T-helper 2 cell treated with Interferon-gamma antibody and Interleukin-4, amounts not matched to agents 5 μg/mL and 100 μg/mL, for 36 hours (primary cell): ENCODE measurements at regions not wholly inside any gene's neighbourhood (a gene's known extent, or its start where the extent isn't known, plus 50 kb on each side); places are given as distances from the start of the nearest gene placed in this dataset.
"Not testable (repeated sequence)": the region's sequence is repeated elsewhere in the genome, so short reads cannot be mapped to it uniquely, and the experiment has no call there.

Source experiments
- DNase-seq: peaks from one replicate; pipeline ENCODE4 v3.0.0; 2021; ENCODE audit warnings: low spot score
- H3K27ac Mint-ChIP-seq: one replicate; pipeline ENCODE4 v1.8.0; 2021; ENCODE audit warnings: mild to moderate bottlenecking, mixed read lengths
- H3K27me3 Mint-ChIP-seq: one replicate; pipeline ENCODE4 v1.8.0; 2021; ENCODE audit warnings: low read depth, mixed read lengths
- H3K36me3 Mint-ChIP-seq: one replicate; pipeline ENCODE4 v1.8.0; 2021; ENCODE audit warnings: low read depth, mixed read lengths
- H3K4me1 Mint-ChIP-seq: one replicate; pipeline ENCODE4 v1.8.0; 2021; ENCODE audit warnings: low read depth, mixed read lengths
- H3K4me3 Mint-ChIP-seq: one replicate; pipeline ENCODE4 v1.8.0; 2022; ENCODE audit warnings: mild to moderate bottlenecking, moderate library complexity, mixed read lengths
- H3K9me3 Mint-ChIP-seq: one replicate; pipeline ENCODE4 v1.8.0; 2021; ENCODE audit warnings: mixed read lengths

DNA sequence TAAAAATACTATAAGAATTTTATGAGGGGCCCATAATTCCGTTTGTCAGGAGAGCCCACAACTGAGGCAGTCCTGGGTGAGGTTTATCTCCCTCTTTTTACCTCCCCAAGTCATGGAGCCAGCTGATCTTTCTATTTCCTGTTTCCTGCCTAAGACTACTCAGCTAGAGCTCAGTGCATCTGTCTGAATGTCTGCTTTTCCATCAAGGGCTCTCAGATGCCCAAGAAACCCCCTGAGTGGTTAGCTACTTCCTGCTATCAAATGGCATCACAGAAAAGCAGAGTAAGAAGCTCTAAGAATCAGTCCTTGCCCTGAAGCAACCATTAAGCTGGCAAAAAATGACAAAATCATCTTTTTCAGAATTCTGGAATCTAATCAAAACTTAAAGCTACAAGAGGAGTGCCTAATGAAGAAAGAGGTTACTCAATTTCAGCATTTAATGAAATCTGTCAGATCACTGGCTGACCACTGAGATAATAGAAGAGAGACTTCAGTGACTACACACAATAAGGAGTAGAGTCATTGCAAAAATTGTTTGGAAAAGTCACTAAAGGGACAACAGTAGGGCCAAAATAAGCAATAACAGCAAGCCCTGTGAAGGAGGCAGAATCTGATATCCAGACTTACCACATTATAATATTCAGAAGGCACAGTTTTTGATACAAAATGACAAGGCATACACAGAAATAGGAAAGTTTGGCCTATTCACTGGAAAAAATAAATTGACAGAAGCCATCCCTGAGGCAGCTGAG is 150.1 kb downstream of the CYB561 start:
- DNase-seq = no peak
- H3K4me3 Mint-ChIP-seq = no peak overlapping the region
- H3K9me3 Mint-ChIP-seq = peaks cover 19% of the 10 kb centered on the region
- peaks cover 4% of the 10 kb centered on the region for H3K4me1 Mint-ChIP-seq
- H3K36me3 Mint-ChIP-seq = peaks cover 2% of the 10 kb centered on the region
- H3K27me3 Mint-ChIP-seq = no peaks in the 10 kb centered on the region
- H3K27ac Mint-ChIP-seq = no peak overlapping the region

DNA sequence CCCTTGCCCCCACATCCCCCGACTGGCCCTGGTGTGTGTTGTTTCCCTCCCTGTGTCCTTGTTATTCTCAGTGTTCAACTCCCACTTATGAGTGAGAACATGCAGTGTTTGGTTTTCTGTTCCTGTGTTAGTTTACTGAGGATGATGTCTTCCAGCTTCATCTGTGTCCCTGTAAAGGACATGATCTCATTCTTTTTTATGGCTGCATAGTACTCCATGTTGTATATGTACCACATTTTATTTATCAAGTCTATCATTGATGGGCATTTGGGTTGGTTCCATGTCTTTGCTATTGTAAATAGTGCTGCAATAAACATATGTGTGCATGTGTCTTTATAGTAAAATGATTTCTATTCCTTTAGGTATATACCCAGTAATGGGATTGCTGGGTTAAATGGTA is 147.2 kb downstream of the CYB561 start:
- peaks cover 34% of the 10 kb centered on the region for H3K9me3 Mint-ChIP-seq
- DNase-seq, H3K4me3 Mint-ChIP-seq, H3K27ac Mint-ChIP-seq, H3K27me3 Mint-ChIP-seq, H3K4me1 Mint-ChIP-seq, H3K36me3 Mint-ChIP-seq: not testable (repeated sequence)

DNA sequence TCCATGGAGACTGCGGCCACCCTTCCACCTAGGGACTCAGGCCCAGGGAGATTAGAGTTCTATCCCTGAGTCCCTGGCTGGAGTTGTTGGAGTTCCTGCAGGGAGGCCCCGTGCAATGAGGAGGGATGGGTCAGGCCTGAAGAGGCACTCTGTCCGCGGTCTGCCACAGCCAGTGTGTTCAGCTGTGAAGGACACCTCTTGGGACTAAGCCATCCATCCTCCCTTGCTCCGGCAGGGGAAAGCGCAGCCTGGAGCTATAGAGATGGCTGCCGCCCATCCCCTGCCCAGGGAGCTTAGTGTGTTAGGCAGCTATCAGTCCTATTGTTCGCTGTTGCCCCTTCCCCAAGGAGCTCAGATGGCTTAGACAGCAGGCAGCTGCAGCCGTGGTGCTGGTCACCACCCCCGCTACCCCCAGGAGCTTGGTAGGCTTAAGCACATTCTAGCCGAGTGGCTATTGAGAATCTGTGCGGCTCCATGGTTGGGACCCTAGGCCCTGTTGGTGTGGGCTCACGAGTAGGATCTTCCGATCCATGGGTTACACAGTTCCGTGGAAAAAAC is 141.3 kb downstream of the CYB561 start:
- Mint-ChIP-seq H3K4me3 (no peak overlapping the region), H3K36me3 (no peaks in the 10 kb centered on the region), H3K27ac (no peak overlapping the region), H3K4me1 (peaks cover 5% of the 10 kb centered on the region), H3K27me3 (peaks cover 4% of the 10 kb centered on the region), H3K9me3 (peaks cover 19% of the 10 kb centered on the region)
- no peak for DNase-seq

DNA sequence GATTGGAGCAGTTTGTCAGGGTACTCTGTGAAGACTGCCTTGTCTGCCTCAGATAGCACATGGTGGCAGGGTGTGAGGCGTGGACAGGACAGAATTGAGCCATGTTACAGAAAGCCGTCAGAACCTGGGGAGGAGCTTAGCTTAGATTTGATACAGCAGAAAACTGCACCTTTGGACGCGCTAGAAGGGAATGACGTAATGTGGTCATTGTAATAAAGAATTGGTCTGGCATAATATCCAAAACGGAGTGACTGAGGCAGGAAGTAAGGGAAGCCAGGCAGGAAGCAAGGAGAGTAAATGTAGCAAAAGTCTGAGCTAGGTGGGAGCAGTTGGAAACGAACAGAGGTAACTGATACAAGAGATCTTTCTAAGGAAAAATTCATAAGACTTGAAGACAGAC is 140.2 kb downstream of the CYB561 start:
- H3K4me3 Mint-ChIP-seq = no peak overlapping the region
- H3K27ac Mint-ChIP-seq = no peak overlapping the region
- H3K4me1 Mint-ChIP-seq = peaks cover 5% of the 10 kb centered on the region
- DNase-seq = no peak
- peaks cover 23% of the 10 kb centered on the region for H3K9me3 Mint-ChIP-seq
- H3K27me3 Mint-ChIP-seq = peaks cover 4% of the 10 kb centered on the region
- H3K36me3 Mint-ChIP-seq = peaks cover 3% of the 10 kb centered on the region

DNA sequence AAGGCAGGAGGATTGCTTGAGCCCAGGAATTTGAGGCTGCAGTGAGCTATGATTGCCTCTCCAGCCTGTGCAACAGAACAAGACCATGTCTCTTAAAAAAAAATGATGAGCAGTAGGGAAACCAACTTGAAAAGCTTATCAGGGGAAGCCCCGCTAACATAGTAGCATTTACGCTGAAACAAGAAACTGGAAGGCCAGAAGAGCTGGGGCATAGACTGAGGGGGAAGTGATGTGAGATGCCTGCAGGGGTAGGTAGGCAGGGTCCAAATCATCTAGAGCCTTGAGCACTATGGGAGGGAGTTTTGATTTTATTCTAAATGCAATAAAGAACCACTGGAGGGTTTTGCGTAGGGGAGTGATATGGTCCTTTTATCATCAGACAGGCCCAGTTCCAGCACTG is 139.3 kb downstream of the CYB561 start:
- no peak overlapping the region for H3K27ac Mint-ChIP-seq
- peaks cover 25% of the 10 kb centered on the region for H3K9me3 Mint-ChIP-seq
- peaks cover 5% of the 10 kb centered on the region for H3K36me3 Mint-ChIP-seq

DNA sequence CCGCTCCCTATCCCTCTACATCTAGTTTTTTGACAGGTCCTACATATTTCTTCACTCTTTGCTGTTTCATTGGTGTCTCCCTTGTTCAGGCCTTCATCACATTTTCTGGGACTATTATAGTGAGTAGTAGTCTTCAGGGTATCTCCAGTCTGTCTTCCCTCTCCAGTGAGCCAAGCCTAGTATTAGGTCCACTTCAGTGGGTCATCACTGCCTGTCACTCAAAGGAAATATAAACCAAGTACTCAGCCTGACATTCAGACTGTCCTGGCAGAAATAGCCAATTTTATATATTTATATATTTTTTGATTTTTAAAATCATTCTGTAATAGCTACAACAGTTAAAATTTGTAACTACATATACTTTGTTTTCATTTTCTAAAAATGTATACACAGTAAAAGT is 137.8 kb downstream of the CYB561 start:
- Mint-ChIP-seq H3K4me3 (no peak overlapping the region), H3K4me1 (peaks cover 11% of the 10 kb centered on the region), H3K27ac (no peak overlapping the region), H3K27me3 (no peaks in the 10 kb centered on the region), H3K9me3 (peaks cover 23% of the 10 kb centered on the region), H3K36me3 (peaks cover 5% of the 10 kb centered on the region)
- no peak for DNase-seq

More for the DNA sequence above, 139.3 kb downstream of the CYB561 start:
- H3K27me3 Mint-ChIP-seq = no peaks in the 10 kb centered on the region
- peaks cover 10% of the 10 kb centered on the region for H3K4me1 Mint-ChIP-seq
- H3K4me3 Mint-ChIP-seq = no peak overlapping the region
- no peak for DNase-seq

DNA sequence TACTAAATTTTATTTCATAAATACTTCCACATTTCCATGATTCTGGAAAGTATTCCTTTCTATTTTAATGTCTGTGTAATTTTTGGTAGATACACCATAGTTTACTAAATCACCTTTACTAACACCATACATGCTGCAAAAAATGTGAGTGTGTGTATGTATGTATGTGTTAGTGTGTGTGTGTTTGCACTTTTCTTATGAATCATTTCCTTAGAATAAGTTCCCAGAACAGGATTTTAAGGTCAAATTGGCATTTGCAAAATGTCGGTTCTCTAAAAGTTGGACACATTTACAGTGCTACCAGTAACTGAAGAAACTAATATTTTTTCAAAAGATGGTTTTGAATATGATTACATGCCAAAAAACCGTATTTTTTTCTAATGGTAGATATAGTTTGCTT is 137.1 kb downstream of the CYB561 start:
- Mint-ChIP-seq H3K36me3 (peaks cover 5% of the 10 kb centered on the region), H3K4me3 (no peak overlapping the region), H3K9me3 (peaks cover 17% of the 10 kb centered on the region), H3K27ac (no peak overlapping the region), H3K4me1 (peaks cover 14% of the 10 kb centered on the region), H3K27me3 (no peaks in the 10 kb centered on the region)
- DNase-seq = no peak

DNA sequence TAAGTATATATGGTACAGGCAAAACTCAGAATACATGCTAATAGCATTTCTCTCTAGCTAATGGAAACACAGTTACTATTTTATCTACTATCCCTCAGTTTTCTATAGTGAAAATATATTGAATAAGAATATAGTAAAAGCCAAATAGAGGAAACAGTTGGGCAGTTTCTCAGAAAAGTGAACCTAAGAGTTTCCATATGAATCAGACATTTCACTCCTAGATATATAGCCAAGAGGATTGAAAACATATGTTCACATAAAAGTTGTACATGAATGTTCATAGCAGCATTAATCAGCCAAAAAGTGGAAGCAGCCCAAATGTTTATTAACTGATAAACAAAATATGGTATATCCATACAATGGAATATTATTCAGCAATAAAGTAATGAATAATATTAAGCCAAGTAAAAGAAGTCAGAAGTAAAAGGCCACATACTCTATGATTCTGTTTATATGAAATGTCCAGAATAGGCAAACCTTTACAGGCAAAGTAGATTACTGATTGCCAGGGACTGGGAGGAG is 134.6 kb downstream of the CYB561 start:
- H3K9me3 Mint-ChIP-seq = peaks cover 14% of the 10 kb centered on the region
- no peak overlapping the region for H3K4me3 Mint-ChIP-seq
- peaks cover 21% of the 10 kb centered on the region for H3K4me1 Mint-ChIP-seq
- DNase-seq = no peak
- no peaks in the 10 kb centered on the region for H3K27me3 Mint-ChIP-seq
- peaks cover 5% of the 10 kb centered on the region for H3K36me3 Mint-ChIP-seq
- no peak overlapping the region for H3K27ac Mint-ChIP-seq

DNA sequence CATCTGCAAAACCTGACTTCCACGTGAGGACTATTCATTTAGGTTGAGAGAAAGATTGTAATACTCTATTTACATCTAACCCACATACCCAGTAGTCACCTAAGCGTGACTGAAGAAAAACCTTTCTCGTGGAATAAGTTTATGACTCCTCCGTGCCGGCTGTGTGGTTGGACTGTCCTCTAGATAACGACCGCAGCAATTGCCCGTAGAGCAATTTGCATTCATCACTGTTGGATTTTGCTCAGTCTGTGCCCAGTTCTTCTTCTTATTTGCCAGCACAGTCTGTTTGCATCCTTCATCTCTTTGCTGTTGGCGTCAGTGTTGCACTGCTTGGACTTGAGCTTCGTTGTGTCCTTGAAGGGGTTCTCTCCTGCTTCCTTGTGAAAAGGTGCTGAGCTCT is 131.3 kb downstream of the CYB561 start:
- Mint-ChIP-seq H3K9me3 (peaks cover 14% of the 10 kb centered on the region), H3K27me3 (no peaks in the 10 kb centered on the region), H3K4me1 (peaks cover 16% of the 10 kb centered on the region), H3K27ac (no peak overlapping the region), H3K36me3 (peaks cover 5% of the 10 kb centered on the region), H3K4me3 (no peak overlapping the region)
- DNase-seq = no peak

DNA sequence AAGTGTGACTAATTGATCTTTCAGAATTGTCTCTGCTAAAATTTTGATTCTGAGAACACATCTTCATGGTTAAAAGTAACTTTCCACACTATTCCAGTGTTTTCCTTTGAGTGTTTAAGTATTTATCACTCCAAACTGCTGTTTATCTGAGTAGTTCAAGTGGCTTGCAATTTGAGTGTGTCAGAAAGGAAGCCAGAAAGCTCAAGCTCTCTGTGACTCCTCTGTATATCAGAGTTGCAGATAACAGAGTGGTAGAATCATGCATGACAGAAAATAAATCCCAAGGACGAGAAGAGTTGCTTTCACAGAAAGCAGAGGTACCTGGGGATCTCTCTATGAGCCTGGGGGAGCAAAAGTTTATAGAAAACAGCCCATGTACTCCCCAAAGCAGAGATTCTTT is 130.0 kb downstream of the CYB561 start:
- Mint-ChIP-seq H3K9me3 (peaks cover 10% of the 10 kb centered on the region), H3K27ac (no peak overlapping the region)

DNA sequence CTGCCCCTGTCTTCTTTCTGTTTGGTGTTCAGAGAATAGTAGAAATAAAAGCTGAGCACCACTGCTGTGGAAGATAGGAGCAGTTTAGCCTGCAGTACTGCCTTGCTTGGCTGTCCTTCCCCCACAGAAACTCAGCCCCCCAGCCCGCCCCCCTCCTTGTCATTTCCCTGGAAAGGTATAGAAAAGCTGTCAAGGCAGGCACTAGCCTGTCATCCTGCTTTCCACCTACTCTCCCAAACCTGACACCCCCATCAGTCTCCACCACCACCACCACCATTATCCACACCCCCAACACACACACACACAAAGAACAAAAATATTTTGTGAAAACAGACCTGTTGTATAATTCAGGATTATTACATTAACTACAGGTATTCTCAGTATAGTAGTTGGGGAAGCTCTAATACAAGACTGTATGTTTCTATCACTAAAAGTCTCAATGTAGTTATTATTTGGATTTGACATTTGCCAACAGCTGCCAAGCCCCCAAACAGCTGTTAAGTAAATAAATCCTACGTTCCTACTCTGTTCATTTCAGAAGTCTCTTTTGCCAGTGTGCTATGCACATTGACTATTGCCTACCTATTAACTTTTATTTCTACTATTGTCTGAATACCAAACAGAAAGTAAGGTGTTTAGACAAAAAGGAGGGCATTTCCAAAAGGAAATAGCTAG is 128.8 kb downstream of the CYB561 start:
- Mint-ChIP-seq H3K27ac (no peak overlapping the region), H3K4me3 (no peak overlapping the region), H3K27me3 (no peaks in the 10 kb centered on the region), H3K4me1 (peaks cover 10% of the 10 kb centered on the region), H3K9me3 (peaks cover 2% of the 10 kb centered on the region), H3K36me3 (no peaks in the 10 kb centered on the region)
- no peak for DNase-seq

More for the DNA sequence above, 130.0 kb downstream of the CYB561 start:
- peaks cover 16% of the 10 kb centered on the region for H3K4me1 Mint-ChIP-seq
- peaks cover 2% of the 10 kb centered on the region for H3K36me3 Mint-ChIP-seq
- no peak overlapping the region for H3K4me3 Mint-ChIP-seq
- no peak for DNase-seq
- no peaks in the 10 kb centered on the region for H3K27me3 Mint-ChIP-seq

DNA sequence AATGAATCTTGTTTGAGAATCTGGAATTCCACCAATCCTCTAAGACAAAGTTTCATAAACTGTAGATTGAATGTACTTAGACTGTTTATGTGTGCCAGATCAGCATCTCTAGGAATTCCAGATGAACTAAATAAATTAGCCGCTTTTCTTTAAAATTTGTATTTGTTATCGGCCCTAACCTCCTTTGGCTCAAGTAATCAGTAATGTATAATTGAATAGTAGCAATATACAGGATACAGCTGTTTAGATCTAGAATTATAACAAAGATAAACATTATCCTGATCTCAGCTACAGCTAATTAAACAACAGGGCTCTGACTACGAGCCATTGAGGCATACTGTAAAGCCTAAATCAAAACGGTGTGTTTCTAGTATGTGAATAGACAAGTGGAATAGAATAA is 120.3 kb downstream of the CYB561 start:
- H3K4me1 Mint-ChIP-seq = no peaks in the 10 kb centered on the region
- H3K9me3 Mint-ChIP-seq = no peaks in the 10 kb centered on the region
- H3K4me3 Mint-ChIP-seq = no peak overlapping the region
- DNase-seq = no peak
- no peak overlapping the region for H3K27ac Mint-ChIP-seq
- no peaks in the 10 kb centered on the region for H3K36me3 Mint-ChIP-seq
- H3K27me3 Mint-ChIP-seq = no peaks in the 10 kb centered on the region

DNA sequence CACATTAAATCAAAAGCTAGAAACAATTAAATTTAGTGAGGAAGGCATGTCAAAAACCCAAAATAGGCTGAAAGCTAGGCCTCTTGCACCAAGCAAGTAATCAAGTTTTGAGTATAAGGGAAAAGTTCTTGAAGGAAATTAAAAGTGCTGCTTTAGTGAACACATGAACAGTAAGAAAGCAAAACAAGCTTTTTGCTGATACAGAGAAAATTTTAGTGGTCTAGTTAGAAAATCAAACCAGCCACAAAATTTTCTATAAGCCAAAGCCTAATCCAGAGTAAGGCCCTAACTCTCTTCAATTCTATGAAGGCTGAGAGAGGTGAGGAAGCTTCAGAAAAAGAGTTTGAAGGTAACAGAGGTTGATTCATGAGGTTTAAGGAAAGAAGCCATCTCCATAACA is 116.2 kb downstream of the CYB561 start:
- no peaks in the 10 kb centered on the region for H3K36me3 Mint-ChIP-seq
- H3K27ac Mint-ChIP-seq = no peak overlapping the region
- no peaks in the 10 kb centered on the region for H3K9me3 Mint-ChIP-seq
- no peaks in the 10 kb centered on the region for H3K4me1 Mint-ChIP-seq
- H3K27me3 Mint-ChIP-seq = no peaks in the 10 kb centered on the region
- no peak for DNase-seq
- H3K4me3 Mint-ChIP-seq = no peak overlapping the region

DNA sequence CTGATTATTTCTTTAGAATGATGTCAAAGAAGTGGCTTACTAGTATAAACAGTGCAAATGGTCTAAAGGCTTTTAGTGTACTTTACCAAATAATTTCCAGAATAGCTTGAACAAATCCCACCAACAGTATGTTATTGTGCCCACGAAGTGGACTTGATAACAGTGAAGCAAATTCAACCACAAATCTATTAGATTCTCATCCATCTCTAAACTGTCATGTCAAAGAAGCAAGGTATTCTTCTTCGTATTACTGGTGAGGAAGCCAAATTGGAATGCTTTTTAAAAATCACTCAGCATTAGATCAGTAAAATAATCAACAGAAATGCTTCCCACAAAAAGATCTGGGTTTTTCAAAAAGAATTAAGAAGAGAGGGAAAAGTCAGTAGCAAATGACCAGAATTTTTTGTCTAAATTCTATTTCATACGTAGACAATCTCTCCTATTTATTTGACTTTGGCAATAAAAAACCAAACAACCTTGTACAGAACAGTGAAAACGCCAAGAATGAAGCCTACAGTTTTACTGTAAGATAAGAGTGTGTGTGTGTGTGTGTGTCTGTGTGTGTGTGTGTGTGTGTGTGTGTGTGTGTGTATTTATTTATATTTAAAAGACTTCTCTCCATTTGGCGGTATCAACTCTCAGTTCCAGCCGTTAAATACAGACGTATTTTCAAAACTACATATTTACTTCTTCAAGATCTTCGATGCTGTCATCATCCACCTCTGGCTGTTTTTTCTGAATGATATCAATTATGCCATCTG is 114.6 kb downstream of the CYB561 start:
- no peaks in the 10 kb centered on the region for H3K36me3 Mint-ChIP-seq
- H3K27me3 Mint-ChIP-seq = no peaks in the 10 kb centered on the region
- DNase-seq = no peak
- no peaks in the 10 kb centered on the region for H3K4me1 Mint-ChIP-seq
- H3K9me3 Mint-ChIP-seq = no peaks in the 10 kb centered on the region
- H3K4me3 Mint-ChIP-seq = no peak overlapping the region
- H3K27ac Mint-ChIP-seq = no peak overlapping the region
